ENCODE measurements at regions not wholly inside any gene's neighbourhood (a gene's known extent, or its start where the extent isn't known, plus 50 kb on each side); places are given as distances from the start of the nearest gene placed in this dataset.
A peak's percentile ranks its signal among the peaks of the same experiment; 100 is the strongest.

GRCh38 chr4:63528256-63528991, 880.8 kb downstream of the TECRL start:
- Histone ChIP-seq H3K9me3 (no peaks in the 10 kb centered on the region), H3K4me3 (no peak overlapping the region), H3K4me1 (no peaks in the 10 kb centered on the region), H3K27me3 (no peaks in the 10 kb centered on the region), H3K27ac (no peak overlapping the region), H3K36me3 (no peaks in the 10 kb centered on the region)
- TF ChIP-seq, protein P1, sequence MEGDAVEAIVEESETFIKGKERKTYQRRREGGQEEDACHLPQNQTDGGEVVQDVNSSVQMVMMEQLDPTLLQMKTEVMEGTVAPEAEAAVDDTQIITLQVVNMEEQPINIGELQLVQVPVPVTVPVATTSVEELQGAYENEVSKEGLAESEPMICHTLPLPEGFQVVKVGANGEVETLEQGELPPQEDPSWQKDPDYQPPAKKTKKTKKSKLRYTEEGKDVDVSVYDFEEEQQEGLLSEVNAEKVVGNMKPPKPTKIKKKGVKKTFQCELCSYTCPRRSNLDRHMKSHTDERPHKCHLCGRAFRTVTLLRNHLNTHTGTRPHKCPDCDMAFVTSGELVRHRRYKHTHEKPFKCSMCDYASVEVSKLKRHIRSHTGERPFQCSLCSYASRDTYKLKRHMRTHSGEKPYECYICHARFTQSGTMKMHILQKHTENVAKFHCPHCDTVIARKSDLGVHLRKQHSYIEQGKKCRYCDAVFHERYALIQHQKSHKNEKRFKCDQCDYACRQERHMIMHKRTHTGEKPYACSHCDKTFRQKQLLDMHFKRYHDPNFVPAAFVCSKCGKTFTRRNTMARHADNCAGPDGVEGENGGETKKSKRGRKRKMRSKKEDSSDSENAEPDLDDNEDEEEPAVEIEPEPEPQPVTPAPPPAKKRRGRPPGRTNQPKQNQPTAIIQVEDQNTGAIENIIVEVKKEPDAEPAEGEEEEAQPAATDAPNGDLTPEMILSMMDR (IDR thresholded peaks at IDR 0.05) = peak in 1 of 2 donors; percentile 17
- DNase-seq (ENCODE audit: low spot score) = no peak

DNA sequence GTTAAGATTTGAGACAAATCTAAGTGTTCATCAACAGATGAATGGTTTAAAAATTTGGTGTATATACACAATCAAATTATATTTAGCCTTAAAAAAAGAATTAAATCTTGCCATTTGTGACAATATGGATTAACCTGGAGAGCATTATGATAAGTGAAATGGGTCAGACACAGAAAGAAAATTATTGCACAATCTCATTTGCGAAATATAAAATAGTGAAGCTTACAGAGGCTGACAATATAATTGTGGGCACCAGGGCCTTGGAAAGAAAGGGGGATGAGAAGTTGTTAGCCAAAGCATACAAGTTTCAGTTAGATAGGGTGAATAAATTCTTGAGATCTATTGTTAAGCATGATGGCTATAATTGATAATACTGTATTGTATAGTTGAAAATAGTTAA, 883.0 kb downstream of the TECRL start:
- TF ChIP-seq, protein P1 (IDR thresholded peaks at IDR 0.05) = no peak
- Histone ChIP-seq H3K4me1 (no peaks in the 10 kb centered on the region), H3K27ac (no peak overlapping the region), H3K9me3 (peaks cover 0 to 9% of the 10 kb centered on the region in 2 donors), H3K36me3 (no peaks in the 10 kb centered on the region), H3K4me3 (no peak overlapping the region), H3K27me3 (no peaks in the 10 kb centered on the region)
- no peak for DNase-seq (ENCODE audit: low spot score)

DNA sequence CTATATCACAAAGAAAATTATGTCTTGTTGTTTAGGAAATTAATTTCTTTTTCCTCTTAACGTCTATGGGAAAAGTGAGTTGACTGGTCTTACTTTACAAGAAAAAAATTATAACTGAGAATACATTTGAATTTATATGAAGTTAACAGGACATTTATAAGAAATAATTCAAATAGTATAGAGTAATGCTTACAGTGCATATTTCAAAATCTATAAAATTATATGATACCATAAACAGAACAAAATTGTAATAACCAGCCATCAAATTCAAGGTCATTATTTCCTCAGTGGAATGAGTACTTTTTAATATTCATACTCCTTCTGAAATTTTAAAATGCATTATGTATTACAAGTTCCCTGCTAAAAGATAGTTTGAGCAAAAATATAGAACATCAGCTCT, 884.5 kb downstream of the TECRL start:
- no peaks in the 10 kb centered on the region for H3K27me3 ChIP-seq
- no peak overlapping the region for H3K27ac ChIP-seq
- H3K4me3 ChIP-seq = no peak overlapping the region
- H3K9me3 ChIP-seq = peaks cover 0 to 19% of the 10 kb centered on the region in 2 donors
- H3K4me1 ChIP-seq = no peaks in the 10 kb centered on the region
- TF ChIP-seq, protein P1 (IDR thresholded peaks at IDR 0.05) = no peak
- no peaks in the 10 kb centered on the region for H3K36me3 ChIP-seq
- DNase-seq (ENCODE audit: low spot score) = no peak

GRCh38 chr4:63505714-63506460, 903.4 kb downstream of the TECRL start:
- no peak overlapping the region for H3K4me3 ChIP-seq
- no peaks in the 10 kb centered on the region for H3K27me3 ChIP-seq
- TF ChIP-seq, protein P1 (IDR thresholded peaks at IDR 0.05) = no peak
- no peaks in the 10 kb centered on the region for H3K4me1 ChIP-seq
- no peak overlapping the region for H3K27ac ChIP-seq
- no peaks in the 10 kb centered on the region for H3K36me3 ChIP-seq
- H3K9me3 ChIP-seq = no peaks in the 10 kb centered on the region
- DNase-seq (ENCODE audit: low spot score) = no peak

GRCh38 chr4:63493265-63493664, 916.0 kb downstream of the TECRL start:
- TF ChIP-seq, protein P1 (IDR thresholded peaks at IDR 0.05) = no peak
- Histone ChIP-seq H3K9me3 (no peaks in the 10 kb centered on the region), H3K4me1 (no peaks in the 10 kb centered on the region), H3K4me3 (no peak overlapping the region), H3K36me3 (no peaks in the 10 kb centered on the region), H3K27me3 (no peaks in the 10 kb centered on the region), H3K27ac (no peak overlapping the region)
- DNase-seq (ENCODE audit: low spot score) = no peak
